ENCODE measurements at regions not wholly inside any gene's neighbourhood (a gene's known extent, or its start where the extent isn't known, plus 50 kb on each side); places are given as distances from the start of the nearest gene placed in this dataset.

- TF ChIP-seq SOX6 (IDR thresholded peaks at IDR 0.05), result no peak
- no peak for TF ChIP-seq SOX6 (CRISPR knock-in tag; IDR thresholded peaks at IDR 0.05)
- TF ChIP-seq CTCF (CRISPR knock-in tag; IDR thresholded peaks at IDR 0.05), result no peak
- no peak for TF ChIP-seq SP2 (CRISPR knock-in tag; IDR thresholded peaks at IDR 0.05)
- no peak for TF ChIP-seq TCF12 (IDR thresholded peaks at IDR 0.05)
- TF ChIP-seq TCF12 (CRISPR knock-in tag; IDR thresholded peaks at IDR 0.05), result no peak
- TF ChIP-seq YY1 (IDR thresholded peaks at IDR 0.05; ENCODE audit: insufficient read depth, insufficient replicate concordance, low read depth, low read length), result no peak
- TF ChIP-seq ZNF224 (CRISPR knock-in tag; IDR thresholded peaks at IDR 0.05), result no peak
- no peak for TF ChIP-seq ETS1 (CRISPR knock-in tag; IDR thresholded peaks at IDR 0.05)
- no peak for TF ChIP-seq POLR2A (IDR thresholded peaks at IDR 0.05; ENCODE audit: insufficient read depth in 1 of 2, low read depth in 2 of 2, low read length in 2 of 2)
- no peak for TF ChIP-seq MYNN (CRISPR knock-in tag; IDR thresholded peaks at IDR 0.05; ENCODE audit: low read depth)
- no peak for TF ChIP-seq ZNF839 (CRISPR knock-in tag; IDR thresholded peaks at IDR 0.05; ENCODE audit: borderline replicate concordance)
- TF ChIP-seq EP300 (IDR thresholded peaks at IDR 0.05; ENCODE audit: low read depth in 2 of 2, low read length in 2 of 2), result no peak
- TF ChIP-seq EP300 (CRISPR knock-in tag; IDR thresholded peaks at IDR 0.05; ENCODE audit: borderline replicate concordance), result no peak
- TF ChIP-seq ZNF276 (CRISPR knock-in tag; IDR thresholded peaks at IDR 0.05; ENCODE audit: low read depth), result no peak
- TF ChIP-seq ZFP1 (CRISPR knock-in tag; IDR thresholded peaks at IDR 0.05), result no peak
Measured at GRCh38 chr7:53245721-53246120, 210.3 kb downstream of the POM121L12 start.

Data from HepG2 (cell line).